Neural progenitor cell (in vitro differentiated cells): ENCODE measurements at regions not wholly inside any gene's neighbourhood (a gene's known extent, or its start where the extent isn't known, plus 50 kb on each side); places are given as distances from the start of the nearest gene placed in this dataset.

Experiments used
- CTCF ChIP-seq: fragments of 200-600 bp; sonication (generic); IDR thresholded peaks from 2 replicates; pipeline ENCODE4 v1.5.1; 2017; ENCODE audit warnings: antibody characterized with exemption, mild to moderate bottlenecking
- EZH2 ChIP-seq: fragments of 200-600 bp; sonication (generic); IDR thresholded peaks from 2 replicates; pipeline ENCODE4 v1.6.1; 2017; ENCODE audit warnings: antibody characterized with exemption, mild to moderate bottlenecking, moderate library complexity

DNA sequence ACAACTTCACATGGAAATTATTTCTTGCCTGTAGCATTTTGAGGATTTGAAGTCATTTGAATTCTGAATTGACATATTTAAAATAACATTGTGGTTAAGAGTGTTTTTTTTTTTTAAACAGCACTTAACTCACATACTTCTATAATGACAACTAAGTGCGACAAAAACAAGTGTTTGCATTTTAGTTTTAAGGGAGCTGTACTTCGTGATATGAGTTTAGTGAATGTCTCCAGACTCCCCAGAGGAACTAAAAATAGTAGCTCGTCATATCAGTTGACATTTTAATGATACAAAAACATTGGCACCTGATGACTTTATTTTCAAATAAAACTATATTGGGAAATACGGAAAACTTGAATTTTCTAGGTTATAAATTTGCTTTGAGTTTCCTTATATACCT, 389.6 kb upstream of the MON1B start:
- TF ChIP-seq EZH2, result no peak
- TF ChIP-seq CTCF, result no peak
